ENCODE measurements at regions not wholly inside any gene's neighbourhood (a gene's known extent, or its start where the extent isn't known, plus 50 kb on each side); places are given as distances from the start of the nearest gene placed in this dataset.

GRCh38 chr2:133974353-133974752, 279.5 kb upstream of the MGAT5 start:
- no peak for TF ChIP-seq CTCF (IDR thresholded peaks at IDR 0.05; ENCODE audit: low read depth, low read length)
- in situ Hi-C loops (cut with HindIII; ENCODE audit: low sequenced_read_pairs): no loop called here
- no peak for DNase-seq (ENCODE audit: low read depth, low spot score)
- H3K4me3 ChIP-seq (ENCODE audit: low read depth, low read length): no peak overlapping the region

- DNase-seq (ENCODE audit: low read depth, low spot score): no peak
- in situ Hi-C loops (cut with HindIII; ENCODE audit: low sequenced_read_pairs): no loop called here
- no peak for TF ChIP-seq CTCF (IDR thresholded peaks at IDR 0.05; ENCODE audit: low read depth, low read length)
- no peak overlapping the region for H3K4me3 ChIP-seq (ENCODE audit: low read depth, low read length)
Measured at GRCh38 chr2:133975135-133975534, 278.7 kb upstream of the MGAT5 start.

GRCh38 chr2:133975676-133976428, 278.0 kb upstream of the MGAT5 start:
- in situ Hi-C loops (cut with HindIII; ENCODE audit: low sequenced_read_pairs): no loop called here
- H3K4me3 ChIP-seq (ENCODE audit: low read depth, low read length): no peak overlapping the region
- no peak for TF ChIP-seq CTCF (IDR thresholded peaks at IDR 0.05; ENCODE audit: low read depth, low read length)
- DNase-seq (ENCODE audit: low read depth, low spot score): no peak

GRCh38 chr2:133976659-133977058, 277.2 kb upstream of the MGAT5 start:
- no peak overlapping the region for H3K4me3 ChIP-seq (ENCODE audit: low read depth, low read length)
- in situ Hi-C loops (cut with HindIII; ENCODE audit: low sequenced_read_pairs): no loop called here
- no peak for DNase-seq (ENCODE audit: low read depth, low spot score)
- TF ChIP-seq CTCF (IDR thresholded peaks at IDR 0.05; ENCODE audit: low read depth, low read length): no peak

- in situ Hi-C loops (cut with HindIII; ENCODE audit: low sequenced_read_pairs): no loop called here
- no peak for TF ChIP-seq CTCF (IDR thresholded peaks at IDR 0.05; ENCODE audit: low read depth, low read length)
- H3K4me3 ChIP-seq (ENCODE audit: low read depth, low read length): no peak overlapping the region
- no peak for DNase-seq (ENCODE audit: low read depth, low spot score)
Measured at GRCh38 chr2:133977405-133977804, 276.5 kb upstream of the MGAT5 start.

- no peak overlapping the region for H3K4me3 ChIP-seq (ENCODE audit: low read depth, low read length)
- in situ Hi-C loops (cut with HindIII; ENCODE audit: low sequenced_read_pairs): no loop called here
- no peak for TF ChIP-seq CTCF (IDR thresholded peaks at IDR 0.05; ENCODE audit: low read depth, low read length)
- DNase-seq (ENCODE audit: low read depth, low spot score): no peak
Measured at GRCh38 chr2:133982256-133982655, 271.6 kb upstream of the MGAT5 start.

All from astrocyte of the spinal cord (primary cell).